ENCODE measurements at regions not wholly inside any gene's neighbourhood (a gene's known extent, or its start where the extent isn't known, plus 50 kb on each side); places are given as distances from the start of the nearest gene placed in this dataset.

DNA sequence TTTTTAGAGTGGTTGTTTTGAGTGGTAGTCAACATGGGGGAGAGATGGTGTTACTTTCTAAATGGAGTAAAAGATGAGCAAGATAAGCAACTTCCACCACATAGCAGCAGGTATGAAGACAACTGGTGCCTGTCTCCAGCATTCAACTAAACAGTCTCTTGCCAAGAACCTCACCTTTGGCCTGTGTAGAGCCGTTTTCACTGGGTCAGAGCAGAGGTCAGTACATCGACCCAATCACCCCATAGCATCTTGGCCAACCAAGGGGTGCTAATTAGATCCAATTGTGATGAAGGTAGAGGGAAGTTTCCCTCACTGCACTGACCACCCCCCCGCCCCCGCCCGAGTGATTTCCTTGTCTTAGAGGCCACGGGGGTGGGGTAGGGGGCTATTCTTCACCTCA, 188.2 kb downstream of the BLID start:
- Histone ChIP-seq H3K79me2 (ENCODE audit: insufficient read depth, low read length) (no peaks in the 10 kb centered on the region), H3K4me3 (ENCODE audit: insufficient read depth, low read length, poor library complexity, severe bottlenecking) (no peak overlapping the region), H3K27ac (ENCODE audit: low read depth, low read length) (no peak overlapping the region), H3K27me3 (ENCODE audit: low read length) (no peaks in the 10 kb centered on the region), H3K4me2 (ENCODE audit: low read depth, low read length, poor library complexity, severe bottlenecking) (no peak overlapping the region), H3K36me3 (ENCODE audit: low read length) (no peaks in the 10 kb centered on the region), H3F3A (ENCODE audit: insufficient read depth) (no peaks in the 10 kb centered on the region), H4K20me1 (ENCODE audit: low read depth, low read length) (no peaks in the 10 kb centered on the region), H2AFZ (ENCODE audit: low read depth, low read length, severe bottlenecking) (no peak overlapping the region), H3K9me3 (ENCODE audit: insufficient read depth, low read length) (no peaks in the 10 kb centered on the region), H3K9me2 (replicated peaks; ENCODE audit: insufficient read depth, low read length) (no peaks in the 10 kb centered on the region), H3K9ac (ENCODE audit: low read length) (no peak overlapping the region)
- TF ChIP-seq, protein P1, sequence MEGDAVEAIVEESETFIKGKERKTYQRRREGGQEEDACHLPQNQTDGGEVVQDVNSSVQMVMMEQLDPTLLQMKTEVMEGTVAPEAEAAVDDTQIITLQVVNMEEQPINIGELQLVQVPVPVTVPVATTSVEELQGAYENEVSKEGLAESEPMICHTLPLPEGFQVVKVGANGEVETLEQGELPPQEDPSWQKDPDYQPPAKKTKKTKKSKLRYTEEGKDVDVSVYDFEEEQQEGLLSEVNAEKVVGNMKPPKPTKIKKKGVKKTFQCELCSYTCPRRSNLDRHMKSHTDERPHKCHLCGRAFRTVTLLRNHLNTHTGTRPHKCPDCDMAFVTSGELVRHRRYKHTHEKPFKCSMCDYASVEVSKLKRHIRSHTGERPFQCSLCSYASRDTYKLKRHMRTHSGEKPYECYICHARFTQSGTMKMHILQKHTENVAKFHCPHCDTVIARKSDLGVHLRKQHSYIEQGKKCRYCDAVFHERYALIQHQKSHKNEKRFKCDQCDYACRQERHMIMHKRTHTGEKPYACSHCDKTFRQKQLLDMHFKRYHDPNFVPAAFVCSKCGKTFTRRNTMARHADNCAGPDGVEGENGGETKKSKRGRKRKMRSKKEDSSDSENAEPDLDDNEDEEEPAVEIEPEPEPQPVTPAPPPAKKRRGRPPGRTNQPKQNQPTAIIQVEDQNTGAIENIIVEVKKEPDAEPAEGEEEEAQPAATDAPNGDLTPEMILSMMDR (IDR thresholded peaks at IDR 0.05; ENCODE audit: insufficient read depth, low read length, poor library complexity, severe bottlenecking) = no peak
- no peak for TF ChIP-seq EZH2phosphoT487 (conservative IDR thresholded peaks at IDR 0.05; ENCODE audit: low read length)

DNA sequence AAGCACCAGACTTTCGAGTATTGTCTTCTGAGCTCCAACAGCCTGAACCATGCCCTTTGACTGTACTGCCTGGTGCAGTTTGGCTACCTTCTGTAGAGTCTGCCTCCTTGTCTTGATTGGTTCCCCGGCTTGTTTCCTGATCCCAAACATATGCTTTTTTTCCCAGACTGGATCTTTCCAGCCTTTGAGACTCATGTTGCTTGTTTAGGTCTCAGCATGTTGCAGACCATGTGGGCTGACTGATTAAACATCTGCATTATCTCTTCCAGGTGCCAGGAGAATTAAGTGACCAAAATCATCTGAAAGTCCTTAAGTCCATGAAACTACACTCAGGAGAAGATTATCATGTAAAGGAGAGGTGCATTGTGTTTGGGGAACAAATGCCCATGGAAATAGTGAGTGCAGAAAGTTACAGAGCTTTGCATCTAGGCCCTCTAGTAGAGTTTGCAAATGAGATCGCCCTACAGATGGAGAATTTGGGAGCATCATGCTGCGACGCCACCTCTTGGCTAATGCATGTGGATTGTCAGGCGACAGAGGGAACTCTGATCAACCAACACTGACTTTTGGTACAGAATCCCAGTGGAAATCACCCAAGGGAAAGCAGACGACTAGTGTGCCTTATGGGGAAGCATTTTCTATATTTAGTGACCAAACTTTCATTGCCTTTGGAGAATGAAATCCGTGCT, 188.8 kb downstream of the BLID start:
- Histone ChIP-seq H3K4me2 (ENCODE audit: low read depth, low read length, poor library complexity, severe bottlenecking) (no peak overlapping the region), H3K36me3 (ENCODE audit: low read length) (no peaks in the 10 kb centered on the region), H3K9me3 (ENCODE audit: insufficient read depth, low read length) (no peaks in the 10 kb centered on the region), H3K9me2 (replicated peaks; ENCODE audit: insufficient read depth, low read length) (no peaks in the 10 kb centered on the region), H3K4me3 (ENCODE audit: insufficient read depth, low read length, poor library complexity, severe bottlenecking) (no peak overlapping the region), H3K27ac (ENCODE audit: low read depth, low read length) (no peak overlapping the region), H3K9ac (ENCODE audit: low read length) (no peak overlapping the region), H3K79me2 (ENCODE audit: insufficient read depth, low read length) (no peaks in the 10 kb centered on the region), H2AFZ (ENCODE audit: low read depth, low read length, severe bottlenecking) (no peak overlapping the region), H3K27me3 (ENCODE audit: low read length) (no peaks in the 10 kb centered on the region), H3F3A (ENCODE audit: insufficient read depth) (no peaks in the 10 kb centered on the region), H4K20me1 (ENCODE audit: low read depth, low read length) (no peaks in the 10 kb centered on the region)
- no peak for TF ChIP-seq EZH2phosphoT487 (conservative IDR thresholded peaks at IDR 0.05; ENCODE audit: low read length)
- TF ChIP-seq, protein P1 (IDR thresholded peaks at IDR 0.05; ENCODE audit: insufficient read depth, low read length, poor library complexity, severe bottlenecking) = no peak

DNA sequence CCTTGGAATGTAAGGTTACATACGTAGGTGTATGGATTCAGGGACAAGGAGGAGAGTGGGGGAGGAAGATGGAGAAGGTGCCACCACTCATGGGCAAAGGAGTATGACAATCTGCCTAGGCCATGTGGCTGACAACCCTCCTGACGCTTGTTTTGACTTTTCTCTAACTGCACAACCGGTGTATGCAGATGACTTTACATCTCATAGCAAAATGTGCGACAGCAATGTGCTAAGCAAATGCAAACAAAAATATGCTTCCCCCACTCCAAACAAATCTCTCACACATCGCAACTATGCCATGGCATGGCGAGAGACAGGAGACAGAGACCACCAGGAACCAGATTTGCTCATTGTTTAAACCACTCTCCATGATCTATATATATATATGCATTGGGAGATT, 191.8 kb downstream of the BLID start:
- no peak for TF ChIP-seq EZH2phosphoT487 (conservative IDR thresholded peaks at IDR 0.05; ENCODE audit: low read length)
- TF ChIP-seq, protein P1 (IDR thresholded peaks at IDR 0.05; ENCODE audit: insufficient read depth, low read length, poor library complexity, severe bottlenecking) = no peak
- H3F3A ChIP-seq (ENCODE audit: insufficient read depth) = no peaks in the 10 kb centered on the region
- H3K9me2 ChIP-seq (replicated peaks; ENCODE audit: insufficient read depth, low read length) = no peaks in the 10 kb centered on the region
- no peak overlapping the region for H3K27ac ChIP-seq (ENCODE audit: low read depth, low read length)
- H3K27me3 ChIP-seq (ENCODE audit: low read length) = no peaks in the 10 kb centered on the region
- no peaks in the 10 kb centered on the region for H3K36me3 ChIP-seq (ENCODE audit: low read length)
- H3K9me3 ChIP-seq (ENCODE audit: insufficient read depth, low read length) = no peaks in the 10 kb centered on the region
- H3K4me2 ChIP-seq (ENCODE audit: low read depth, low read length, poor library complexity, severe bottlenecking) = no peak overlapping the region
- H2AFZ ChIP-seq (ENCODE audit: low read depth, low read length, severe bottlenecking) = no peak overlapping the region
- H3K4me3 ChIP-seq (ENCODE audit: insufficient read depth, low read length, poor library complexity, severe bottlenecking) = no peak overlapping the region
- no peaks in the 10 kb centered on the region for H3K79me2 ChIP-seq (ENCODE audit: insufficient read depth, low read length)
- H4K20me1 ChIP-seq (ENCODE audit: low read depth, low read length) = no peaks in the 10 kb centered on the region
- no peak overlapping the region for H3K9ac ChIP-seq (ENCODE audit: low read length)

Data from SU-DHL-6 (cell line).